H54 (cell line): ENCODE measurements at regions not wholly inside any gene's neighbourhood (a gene's known extent, or its start where the extent isn't known, plus 50 kb on each side); places are given as distances from the start of the nearest gene placed in this dataset.
A peak's percentile ranks its signal among the peaks of the same experiment; 100 is the strongest.
"Not testable (repeated sequence)": the region's sequence is repeated elsewhere in the genome, so short reads cannot be mapped to it uniquely, and the experiment has no call there.

Source experiments
- DNase-seq: peaks from one replicate; pipeline ENCODE4 v3.0.0; 2011; ENCODE audit warnings: low spot score, mixed read lengths; ENCODE audit not compliant: insufficient read length
- FAIRE-seq: peaks from 3 replicates; lab custom pipeline; 2011; peaks lifted over from hg19 to GRCh38; lab: Jason Lieb, UNC
- POLR2A ChIP-seq: IDR thresholded peaks from 2 replicates; pipeline ENCODE4 v1.6.1; 2011; ENCODE audit warnings: low read depth, mild to moderate bottlenecking, low read length

- TF ChIP-seq POLR2A, result no peak
- DNase-seq, result no peak
- FAIRE-seq, result peak; percentile 94
Observed at GRCh38 chr13:87736849-87737385, 65.7 kb downstream of the SLITRK5 start.

GRCh38 chr13:87754097-87754496 is 82.9 kb downstream of the SLITRK5 start:
- TF ChIP-seq POLR2A, result no peak
- FAIRE-seq, result peak; percentile 89

DNA sequence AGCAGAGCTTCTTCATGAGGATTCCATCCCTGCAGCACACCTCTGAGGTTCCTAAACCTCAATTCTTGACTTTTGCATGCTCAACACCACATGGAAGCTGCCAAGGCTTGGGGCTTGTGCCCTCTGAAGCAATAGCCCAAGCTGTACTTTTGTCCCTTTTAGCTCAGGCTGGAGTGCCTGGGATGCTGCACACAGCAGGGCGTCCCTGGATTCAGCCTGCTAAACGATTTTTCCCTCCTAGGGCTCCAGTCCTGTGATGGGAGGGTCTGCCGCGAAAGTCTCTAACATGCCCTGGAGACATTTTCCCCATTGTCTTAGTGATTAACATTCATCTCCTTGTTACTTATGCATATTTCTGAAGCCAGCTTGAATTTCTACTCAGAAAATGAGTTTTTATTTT is 98.3 kb downstream of the SLITRK5 start:
- no peak for FAIRE-seq
- no peak for DNase-seq
- no peak for TF ChIP-seq POLR2A

More at GRCh38 chr13:87754097-87754496, 82.9 kb downstream of the SLITRK5 start:
- DNase-seq, result no peak

DNA sequence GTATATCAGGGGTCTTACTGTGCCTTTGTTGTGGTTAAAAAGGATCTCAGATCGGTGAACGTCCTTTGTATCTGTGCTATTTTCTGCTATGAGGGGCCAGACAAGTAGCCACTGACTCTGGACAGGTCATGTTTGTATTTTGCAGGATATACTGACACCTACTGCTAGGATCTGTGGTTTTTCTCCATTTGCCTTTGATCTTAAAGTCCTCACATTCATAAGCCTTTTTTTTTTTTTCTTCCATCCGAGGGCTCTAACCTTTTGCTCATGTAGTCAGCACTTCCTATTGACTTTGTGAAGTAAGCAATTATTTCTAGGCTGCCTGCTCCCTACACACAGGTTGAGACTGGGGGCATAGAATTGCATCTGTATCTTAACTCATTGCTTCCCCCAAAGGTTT is 106.2 kb downstream of the SLITRK5 start:
- TF ChIP-seq POLR2A, result no peak
- DNase-seq (no peak), FAIRE-seq (peak; percentile 90)

DNA sequence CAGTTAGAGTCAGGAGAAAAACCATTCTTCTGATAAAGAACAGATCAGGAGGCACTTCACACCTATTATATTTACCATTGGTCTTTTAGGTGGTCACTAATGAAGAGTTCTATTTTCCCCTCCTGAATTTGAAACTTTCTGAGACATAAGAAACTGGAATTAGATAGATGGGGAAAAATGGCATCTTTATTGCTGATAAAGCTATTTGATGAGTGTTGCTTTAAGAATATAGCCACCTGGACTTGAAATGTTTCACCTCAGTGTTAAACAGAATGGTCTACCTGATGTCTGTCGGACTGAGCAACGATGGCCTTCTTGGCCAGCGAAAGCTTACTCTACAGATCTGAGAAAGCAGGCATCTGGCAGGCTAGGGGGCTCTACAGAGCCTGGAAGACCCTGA is 107.0 kb downstream of the SLITRK5 start:
- no peak for TF ChIP-seq POLR2A
- no peak for DNase-seq
- FAIRE-seq, result no peak

- TF ChIP-seq POLR2A, result no peak
- FAIRE-seq, result no peak
- no peak for DNase-seq
Observed at GRCh38 chr13:87779426-87779825, 108.3 kb downstream of the SLITRK5 start.

DNA sequence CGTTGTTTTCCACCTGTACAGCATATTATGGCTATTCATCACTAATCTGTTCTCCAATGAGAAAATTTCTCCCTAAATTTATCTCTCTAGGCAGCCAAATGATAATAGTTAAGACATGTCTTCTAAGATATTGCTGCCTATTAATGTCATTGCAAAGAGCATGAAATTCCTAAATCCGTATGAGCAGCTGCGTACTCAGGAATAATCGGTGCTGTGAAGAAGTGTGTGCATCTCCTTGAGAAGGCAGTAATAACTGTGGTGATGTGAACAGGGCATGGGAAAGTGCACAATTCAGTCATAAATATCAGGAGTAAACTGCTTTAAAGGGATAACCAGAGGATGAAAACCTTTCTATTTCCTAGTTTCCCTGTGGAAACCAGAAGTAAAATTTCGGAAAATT is 112.2 kb downstream of the SLITRK5 start:
- TF ChIP-seq POLR2A, result no peak
- no peak for DNase-seq
- FAIRE-seq, result no peak

DNA sequence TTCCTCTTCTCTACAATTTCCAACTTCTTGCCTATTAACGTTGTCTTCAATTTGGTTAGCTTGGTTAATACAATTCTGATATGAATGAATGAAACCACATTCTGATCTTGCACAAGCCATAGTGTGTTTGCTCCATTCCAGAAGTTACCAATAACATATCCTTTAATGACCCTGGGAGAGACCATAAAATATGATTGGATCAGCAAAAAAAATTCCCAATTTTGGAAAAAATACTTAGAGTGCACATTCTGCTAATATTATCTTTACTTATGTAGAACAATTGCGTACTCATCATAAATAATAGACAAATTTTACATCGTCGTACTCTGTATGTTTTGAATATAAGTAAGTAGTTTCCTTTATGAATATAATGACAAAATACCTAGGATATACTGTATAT is 117.2 kb downstream of the SLITRK5 start:
- TF ChIP-seq POLR2A, result no peak
- DNase-seq (no peak), FAIRE-seq (no peak)

- no peak for FAIRE-seq
Observed at GRCh38 chr13:87792878-87793277, 121.7 kb downstream of the SLITRK5 start.

DNA sequence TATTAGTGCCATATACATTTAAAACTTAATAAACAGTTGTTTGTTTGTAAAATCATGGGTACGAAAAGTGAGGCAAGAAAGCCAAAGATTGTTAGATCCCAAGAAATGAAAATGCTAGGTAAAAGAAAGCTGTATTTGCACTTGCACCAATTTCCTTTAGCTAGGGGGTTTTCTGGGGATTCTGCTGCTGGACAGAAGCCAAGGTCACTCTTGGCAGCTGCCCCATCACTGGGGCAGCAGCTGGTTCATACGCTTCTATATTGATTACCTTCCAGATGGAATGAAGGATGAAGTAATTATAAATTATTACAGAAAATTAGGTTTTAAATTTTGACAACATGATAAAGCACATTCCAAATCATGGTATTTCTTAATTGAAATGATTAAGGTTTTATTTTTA is 127.4 kb downstream of the SLITRK5 start:
- no peak for FAIRE-seq
- no peak for TF ChIP-seq POLR2A
- no peak for DNase-seq

More at GRCh38 chr13:87792878-87793277, 121.7 kb downstream of the SLITRK5 start:
- TF ChIP-seq POLR2A, result no peak
- no peak for DNase-seq

- DNase-seq, result no peak
- no peak for TF ChIP-seq POLR2A
- FAIRE-seq, result peak; percentile 88
Observed at GRCh38 chr13:87810391-87810801, 139.2 kb downstream of the SLITRK5 start.

GRCh38 chr13:87810920-87811344 is 139.8 kb downstream of the SLITRK5 start:
- DNase-seq (peak; percentile 11), FAIRE-seq (peak; percentile 91)
- TF ChIP-seq POLR2A, result no peak

DNA sequence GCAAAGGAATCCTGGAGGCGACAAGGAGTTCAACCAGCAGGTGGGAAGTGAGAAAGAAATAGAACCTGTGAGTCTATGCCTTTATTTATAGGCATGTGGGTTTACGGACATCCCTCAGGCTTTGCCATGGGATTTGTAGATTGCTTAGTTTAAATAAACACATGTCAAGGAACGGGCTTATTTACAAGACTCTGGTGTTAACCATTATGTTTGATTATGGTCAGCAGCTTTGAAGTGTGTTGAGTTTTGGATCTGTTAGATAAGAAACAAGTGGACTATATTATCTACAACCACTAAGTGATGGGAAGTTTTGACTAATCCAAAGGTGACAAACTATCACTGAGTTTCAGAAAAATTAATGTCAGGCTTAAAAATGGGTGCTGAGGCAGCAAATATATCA is 143.2 kb downstream of the SLITRK5 start:
- FAIRE-seq (peak; percentile 85), DNase-seq (no peak)
- no peak for TF ChIP-seq POLR2A

- no peak for TF ChIP-seq POLR2A
- no peak for DNase-seq
- peak; percentile 91 for FAIRE-seq
Observed at GRCh38 chr13:87820241-87820640, 149.1 kb downstream of the SLITRK5 start.

DNA sequence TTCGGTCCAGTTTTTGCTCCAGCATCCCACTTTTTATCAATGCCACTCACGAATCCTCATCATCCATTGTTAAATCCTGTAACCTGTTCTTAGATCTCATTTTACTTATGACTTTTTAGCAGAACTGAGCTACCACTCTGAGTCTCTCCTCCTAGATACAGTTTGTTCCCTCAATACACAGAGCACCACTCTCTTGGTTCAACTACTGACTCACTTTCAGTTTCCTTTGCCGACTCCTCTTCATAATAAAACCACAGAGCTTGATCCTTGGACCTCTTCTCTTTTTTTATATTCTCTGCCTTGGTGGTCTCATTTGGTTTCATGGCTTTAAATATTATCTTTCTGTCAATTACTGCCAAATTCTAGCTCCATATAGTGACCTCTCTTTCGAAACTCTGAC is 150.3 kb downstream of the SLITRK5 start:
- FAIRE-seq (peak; percentile 96), DNase-seq (no peak)
- TF ChIP-seq POLR2A, result no peak

DNA sequence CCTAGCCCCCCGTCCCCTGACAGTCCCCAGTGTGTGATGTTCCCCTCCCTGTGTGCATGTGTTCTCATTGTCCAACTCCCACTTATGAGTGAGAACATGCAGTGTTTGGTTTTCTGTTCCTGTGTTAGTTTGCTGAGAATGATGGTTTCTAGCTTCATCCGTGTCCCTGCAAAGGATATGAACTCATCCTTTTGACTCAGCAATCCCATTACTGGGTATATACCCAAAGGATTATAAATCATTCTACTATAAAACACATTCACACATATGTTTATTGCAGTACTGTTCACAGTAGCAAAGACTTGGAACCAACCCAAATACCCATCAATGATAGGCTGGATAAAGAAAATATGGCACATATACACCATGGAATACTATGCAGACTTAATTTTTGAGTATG is 155.1 kb downstream of the SLITRK5 start:
- FAIRE-seq, DNase-seq: not testable (repeated sequence)
